ENCODE measurements at regions not wholly inside any gene's neighbourhood (a gene's known extent, or its start where the extent isn't known, plus 50 kb on each side); places are given as distances from the start of the nearest gene placed in this dataset.

- peaks cover 23% of the 10 kb centered on the region for H3K4me1 Mint-ChIP-seq
- no peak for TF ChIP-seq CTCF (IDR thresholded peaks at IDR 0.05; ENCODE audit: unreplicated experiment)
- no peak for DNase-seq (ENCODE audit: low spot score in 2 of 2, unreplicated experiment in 2 of 2)
- H3K36me3 Mint-ChIP-seq, result peaks cover 32% of the 10 kb centered on the region
- H3K27me3 Mint-ChIP-seq (ENCODE audit: low read depth), result no peaks in the 10 kb centered on the region
- no peak overlapping the region for H3K27ac Mint-ChIP-seq
- peaks cover 61% of the 10 kb centered on the region for H3K9me3 Mint-ChIP-seq
- no peak overlapping the region for H3K4me3 Mint-ChIP-seq
Measured at GRCh38 chr1:162914601-162915000, 53.6 kb upstream of the CCDC190 start.

GRCh38 chr1:162913345-162913744 is 52.4 kb upstream of the CCDC190 start:
- TF ChIP-seq CTCF (IDR thresholded peaks at IDR 0.05; ENCODE audit: unreplicated experiment), result no peak
- Mint-ChIP-seq H3K36me3 (peaks cover 32% of the 10 kb centered on the region), H3K4me1 (peaks cover 12% of the 10 kb centered on the region), H3K9me3 (peaks cover 65% of the 10 kb centered on the region), H3K27me3 (ENCODE audit: low read depth) (no peaks in the 10 kb centered on the region), H3K4me3 (no peak overlapping the region), H3K27ac (no peak overlapping the region)
- no peak for DNase-seq (ENCODE audit: low spot score in 2 of 2, unreplicated experiment in 2 of 2)

- no peak for TF ChIP-seq CTCF (IDR thresholded peaks at IDR 0.05; ENCODE audit: unreplicated experiment)
- Mint-ChIP-seq H3K27me3 (ENCODE audit: low read depth) (no peaks in the 10 kb centered on the region), H3K4me3 (no peak overlapping the region), H3K9me3 (peaks cover 65% of the 10 kb centered on the region), H3K4me1 (peaks cover 4% of the 10 kb centered on the region), H3K36me3 (peaks cover 32% of the 10 kb centered on the region), H3K27ac (no peak overlapping the region)
- no peak for DNase-seq (ENCODE audit: low spot score in 2 of 2, unreplicated experiment in 2 of 2)
Measured at GRCh38 chr1:162912061-162912667, 51.2 kb upstream of the CCDC190 start.

Data from mesothelial cell of epicardium (in vitro differentiated cells).